BLaER1 treated with 17β-estradiol and CSF1 and Interleukin-3, amounts not matched to agents 10 nM and 100 nM (cell line): ENCODE measurements at regions not wholly inside any gene's neighbourhood (a gene's known extent, or its start where the extent isn't known, plus 50 kb on each side); places are given as distances from the start of the nearest gene placed in this dataset.

Source experiments
- H3K27ac ChIP-seq, 11 experiments: shearing (Covaris generic); formaldehyde crosslinking; 2 replicates each; pipeline ENCODE4 v1.8.1; 2022
- H3K27me3 ChIP-seq, 11 experiments: shearing (Covaris generic); formaldehyde crosslinking; 2 replicates each; pipeline ENCODE4 v1.8.1; 2022
- H3K36me3 ChIP-seq, 11 experiments: shearing (Covaris generic); formaldehyde crosslinking; 2 replicates each; pipeline ENCODE4 v1.8.1; 2022
- H3K4me1 ChIP-seq, 10 experiments: shearing (Covaris generic); formaldehyde crosslinking; 2 replicates each; pipeline ENCODE4 v1.8.1; 2022
- H3K4me2 ChIP-seq, 11 experiments: shearing (Covaris generic); formaldehyde crosslinking; 2 replicates each; pipeline ENCODE4 v1.8.1; 2022
- H3K4me3 ChIP-seq, 10 experiments: shearing (Covaris generic); formaldehyde crosslinking; 2 replicates each; pipeline ENCODE4 v1.8.1; 2022
- H3K9ac ChIP-seq, 11 experiments: shearing (Covaris generic); formaldehyde crosslinking; 2 replicates each; pipeline ENCODE4 v1.8.1; 2022
- H3K9me3 ChIP-seq, 11 experiments: shearing (Covaris generic); formaldehyde crosslinking; replicated peaks in 1 of 11; 2 replicates each; pipeline ENCODE4 v1.8.1; 2022
- H4K20me1 ChIP-seq, 11 experiments: shearing (Covaris generic); formaldehyde crosslinking; 2 replicates each; pipeline ENCODE4 v1.8.1; 2022
- Cebpa-rat ChIP-seq, 11 experiments: shearing (Covaris generic); IDR thresholded peaks; 2 replicates each; pipeline ENCODE4 v1.8.1; 2022

DNA sequence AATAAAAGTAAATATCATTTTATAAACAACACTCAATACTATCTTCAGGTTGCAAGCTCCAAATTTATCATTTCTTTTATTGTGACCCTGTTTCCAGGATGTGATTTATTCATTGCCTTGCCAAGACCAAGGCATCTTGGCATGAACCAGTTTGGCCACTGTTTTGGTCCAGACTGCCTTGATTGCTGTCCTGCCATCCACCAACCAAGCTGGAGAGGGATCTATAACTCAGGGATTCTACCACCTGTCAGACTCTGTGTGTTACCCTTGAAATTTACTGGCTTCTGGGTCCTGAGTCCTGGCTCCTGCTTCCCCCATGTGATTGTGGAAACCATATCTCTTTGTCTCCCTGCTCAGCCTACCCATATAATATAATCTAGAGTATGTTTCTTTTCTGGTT is 343.0 kb downstream of the GPAM start:
- no peak overlapping the region for H3K4me2 ChIP-seq
- peaks cover 0 to 7% (median 0%) of the 10 kb centered on the region in 11 experiments; a peak in 1 of 22 replicates for H3K9me3 ChIP-seq
- no peaks in the 10 kb centered on the region for H3K4me1 ChIP-seq
- no peak for TF ChIP-seq Cebpa-rat (IDR thresholded peaks at IDR 0.05)
- H4K20me1 ChIP-seq = no peaks in the 10 kb centered on the region
- no peak overlapping the region for H3K27ac ChIP-seq
- H3K9ac ChIP-seq = no peak overlapping the region
- no peaks in the 10 kb centered on the region for H3K36me3 ChIP-seq
- H3K4me3 ChIP-seq = no peak overlapping the region
- H3K27me3 ChIP-seq = no peaks in the 10 kb centered on the region

DNA sequence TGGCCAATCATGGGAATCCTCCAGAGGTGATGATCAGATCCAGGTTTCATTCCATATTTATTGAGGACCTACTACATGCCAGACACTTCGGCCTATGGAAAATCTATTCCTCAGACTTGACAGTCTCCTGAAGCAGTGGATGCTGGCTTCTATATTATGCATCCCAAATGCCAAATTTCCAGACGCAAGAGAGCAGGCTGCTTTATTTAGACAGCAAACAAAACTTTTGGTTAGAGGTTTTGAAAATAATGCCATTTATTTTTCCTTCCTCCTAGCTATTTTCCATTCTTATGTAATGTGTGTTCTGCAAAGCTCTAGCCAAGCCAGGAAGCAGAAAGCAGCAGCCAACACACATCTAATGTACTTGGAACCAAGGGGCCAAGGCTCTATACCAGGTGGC is 330.8 kb downstream of the GPAM start:
- Histone ChIP-seq H3K9me3 (peaks cover 0 to 9% (median 7%) of the 10 kb centered on the region in 11 experiments; a peak in 10 of 22 replicates), H3K27ac (no peak overlapping the region), H3K27me3 (no peaks in the 10 kb centered on the region), H3K36me3 (no peaks in the 10 kb centered on the region), H3K4me1 (no peaks in the 10 kb centered on the region), H3K4me3 (no peak overlapping the region), H4K20me1 (no peaks in the 10 kb centered on the region), H3K9ac (no peak overlapping the region), H3K4me2 (no peak overlapping the region)
- TF ChIP-seq Cebpa-rat (IDR thresholded peaks at IDR 0.05) = no peak

DNA sequence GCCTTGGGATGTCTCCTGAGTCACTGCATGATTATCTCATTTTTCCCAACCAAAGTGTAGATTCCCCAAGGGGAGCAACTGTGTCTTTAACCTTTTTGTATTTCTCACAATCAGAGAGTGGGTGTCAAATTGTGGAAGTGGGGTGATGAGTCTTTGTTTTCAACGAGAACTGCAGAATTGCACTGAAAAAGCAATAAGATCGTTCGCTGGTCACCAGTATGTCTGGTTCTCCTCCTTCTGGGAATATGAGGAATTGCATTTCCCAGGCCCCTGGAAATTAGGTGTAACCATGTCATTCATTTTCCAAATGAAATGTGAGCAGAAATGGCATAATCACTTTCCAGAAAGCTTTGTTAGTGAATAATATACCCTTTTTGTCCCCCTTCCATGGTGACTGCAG is 326.9 kb downstream of the GPAM start:
- Histone ChIP-seq H3K4me3 (no peak overlapping the region), H3K27me3 (no peaks in the 10 kb centered on the region), H3K27ac (no peak overlapping the region), H3K36me3 (no peaks in the 10 kb centered on the region), H3K9ac (no peak overlapping the region), H3K4me2 (no peak overlapping the region), H3K9me3 (no peaks in the 10 kb centered on the region), H3K4me1 (no peaks in the 10 kb centered on the region), H4K20me1 (no peaks in the 10 kb centered on the region)
- no peak for TF ChIP-seq Cebpa-rat (IDR thresholded peaks at IDR 0.05)

DNA sequence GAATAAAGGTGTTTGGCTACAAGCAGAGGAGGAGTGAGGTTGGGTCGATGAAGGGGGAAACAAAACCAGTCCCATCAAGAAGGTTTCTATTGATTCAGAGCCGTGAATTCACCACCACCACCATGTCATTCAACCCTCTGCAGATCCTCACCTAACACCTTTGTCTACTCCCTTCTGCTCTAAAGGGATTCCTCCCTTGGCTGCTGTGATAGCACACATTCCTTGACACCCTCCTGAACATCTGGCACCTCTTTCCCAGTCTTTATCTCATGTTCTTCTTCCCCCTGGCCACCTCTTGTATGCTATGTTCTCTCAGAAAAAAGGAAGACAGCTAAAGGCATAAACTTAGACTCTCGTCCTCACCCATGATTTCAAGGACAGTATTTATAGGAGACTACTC is 318.0 kb downstream of the GPAM start:
- no peaks in the 10 kb centered on the region for H4K20me1 ChIP-seq
- H3K4me3 ChIP-seq = no peak overlapping the region
- H3K36me3 ChIP-seq = no peaks in the 10 kb centered on the region
- no peak overlapping the region for H3K9ac ChIP-seq
- peaks cover 0 to 11% (median 8%) of the 10 kb centered on the region in 11 experiments; a peak in 15 of 22 replicates for H3K9me3 ChIP-seq
- H3K27me3 ChIP-seq = no peaks in the 10 kb centered on the region
- no peaks in the 10 kb centered on the region for H3K4me1 ChIP-seq
- H3K4me2 ChIP-seq = no peak overlapping the region
- H3K27ac ChIP-seq = no peak overlapping the region
- no peak for TF ChIP-seq Cebpa-rat (IDR thresholded peaks at IDR 0.05)

DNA sequence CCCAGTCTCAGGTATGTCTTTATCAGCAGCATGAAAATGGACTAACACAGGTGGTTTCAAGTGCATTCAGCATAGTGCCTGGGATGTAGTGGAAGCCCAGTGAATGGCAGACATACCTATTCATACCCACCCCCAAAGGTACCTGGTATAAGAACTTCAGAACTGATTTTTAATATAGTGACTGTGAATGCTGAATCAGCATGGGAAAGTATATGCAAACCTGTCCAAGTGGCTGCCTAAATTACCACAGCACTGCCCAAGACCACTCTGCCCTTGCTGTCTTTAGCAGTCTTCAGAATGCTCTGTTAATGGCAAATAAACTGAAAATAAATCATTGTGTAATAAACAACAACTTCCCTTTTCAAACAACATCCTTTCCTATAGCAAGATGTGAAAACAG is 312.1 kb downstream of the GPAM start:
- no peak overlapping the region for H3K4me2 ChIP-seq
- H3K4me3 ChIP-seq = no peak overlapping the region
- no peaks in the 10 kb centered on the region for H3K36me3 ChIP-seq
- no peak for TF ChIP-seq Cebpa-rat (IDR thresholded peaks at IDR 0.05)
- H3K9me3 ChIP-seq = peaks cover 0 to 18% (median 11%) of the 10 kb centered on the region in 11 experiments; a peak in 15 of 22 replicates
- no peaks in the 10 kb centered on the region for H4K20me1 ChIP-seq
- no peak overlapping the region for H3K9ac ChIP-seq
- no peaks in the 10 kb centered on the region for H3K4me1 ChIP-seq
- no peak overlapping the region for H3K27ac ChIP-seq
- no peaks in the 10 kb centered on the region for H3K27me3 ChIP-seq

DNA sequence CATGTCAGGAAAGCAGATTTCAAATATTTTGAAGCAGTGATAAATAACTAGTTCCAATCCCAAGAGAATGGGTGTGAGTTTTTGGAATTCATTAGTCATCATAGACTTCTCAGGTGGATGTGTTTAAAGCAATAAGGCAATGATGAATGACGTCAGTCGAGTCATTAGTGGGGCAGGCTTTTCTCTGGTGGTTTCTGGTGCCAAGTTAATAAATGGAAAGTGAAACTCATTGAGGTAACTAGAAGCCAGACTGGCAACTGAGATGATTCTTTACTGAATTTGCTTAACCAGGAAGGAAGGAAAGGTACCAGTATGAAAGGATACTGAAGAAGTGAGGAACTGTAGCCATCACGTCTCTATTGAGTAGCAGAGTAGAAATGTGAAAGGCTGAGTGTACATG is 311.0 kb downstream of the GPAM start:
- H3K4me1 ChIP-seq = no peaks in the 10 kb centered on the region
- H4K20me1 ChIP-seq = no peaks in the 10 kb centered on the region
- H3K27me3 ChIP-seq = no peaks in the 10 kb centered on the region
- H3K27ac ChIP-seq = no peak overlapping the region
- peaks cover under 1 to 21% (median 13%) of the 10 kb centered on the region in 11 experiments; a peak in 16 of 22 replicates for H3K9me3 ChIP-seq
- no peak for TF ChIP-seq Cebpa-rat (IDR thresholded peaks at IDR 0.05)
- H3K4me3 ChIP-seq = no peak overlapping the region
- no peaks in the 10 kb centered on the region for H3K36me3 ChIP-seq
- H3K9ac ChIP-seq = no peak overlapping the region
- H3K4me2 ChIP-seq = no peak overlapping the region

DNA sequence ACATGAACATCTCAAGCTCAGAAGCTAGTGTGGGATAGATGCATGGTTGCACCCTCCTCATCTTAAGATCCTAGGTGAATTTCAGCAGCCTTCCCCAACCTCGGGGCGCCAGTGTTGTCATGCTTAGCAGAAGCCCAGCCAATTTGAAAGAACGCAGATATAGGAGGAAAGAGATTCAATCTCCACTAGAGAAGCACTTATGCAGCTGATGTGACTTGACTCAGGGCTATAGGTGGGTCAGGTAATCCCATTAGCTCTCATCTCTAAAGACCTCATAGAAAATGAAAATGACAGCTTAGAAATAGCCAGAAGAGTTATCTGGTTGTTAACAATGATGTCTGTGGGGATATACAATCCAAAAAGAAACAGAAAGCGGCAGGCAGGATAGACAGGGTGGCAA is 310.5 kb downstream of the GPAM start:
- no peaks in the 10 kb centered on the region for H3K27me3 ChIP-seq
- H3K36me3 ChIP-seq = no peaks in the 10 kb centered on the region
- TF ChIP-seq Cebpa-rat (IDR thresholded peaks at IDR 0.05) = no peak
- no peaks in the 10 kb centered on the region for H4K20me1 ChIP-seq
- no peak overlapping the region for H3K4me2 ChIP-seq
- no peaks in the 10 kb centered on the region for H3K4me1 ChIP-seq
- H3K9ac ChIP-seq = no peak overlapping the region
- H3K9me3 ChIP-seq = peaks cover 5 to 25% (median 18%) of the 10 kb centered on the region in 11 experiments; a peak in 21 of 22 replicates
- no peak overlapping the region for H3K27ac ChIP-seq
- no peak overlapping the region for H3K4me3 ChIP-seq

DNA sequence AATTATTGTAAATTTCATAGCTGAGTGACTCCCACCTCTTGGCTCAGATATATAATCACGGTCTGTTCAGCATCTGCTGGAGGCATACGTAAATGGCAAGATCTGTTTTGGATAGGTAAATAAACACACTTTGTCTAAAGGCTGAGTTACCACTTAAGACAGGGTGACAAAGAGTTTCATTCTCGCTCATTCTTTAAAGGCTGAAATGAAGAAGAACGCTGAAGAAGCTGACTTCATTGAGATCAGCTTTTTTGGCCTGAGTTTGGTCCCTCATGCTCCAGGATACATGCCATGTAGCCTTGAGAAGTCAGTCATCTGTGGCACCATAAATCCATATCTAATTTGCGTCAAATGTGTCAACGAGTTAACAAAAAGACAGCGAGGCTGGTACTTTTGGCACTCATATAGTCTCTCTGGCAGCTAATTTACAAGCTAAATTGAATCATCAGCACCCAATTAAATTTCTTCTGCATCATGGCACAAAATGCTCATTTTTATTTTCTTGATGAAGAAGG is 309.9 kb downstream of the GPAM start:
- TF ChIP-seq Cebpa-rat (IDR thresholded peaks at IDR 0.05) = no peak
- no peaks in the 10 kb centered on the region for H3K36me3 ChIP-seq
- H3K27me3 ChIP-seq = no peaks in the 10 kb centered on the region
- no peak overlapping the region for H3K4me3 ChIP-seq
- no peaks in the 10 kb centered on the region for H3K4me1 ChIP-seq
- no peak overlapping the region for H3K4me2 ChIP-seq
- H3K9me3 ChIP-seq = peaks cover 11 to 31% (median 23%) of the 10 kb centered on the region in 11 experiments; a peak in 21 of 22 replicates
- no peak overlapping the region for H3K9ac ChIP-seq
- no peak overlapping the region for H3K27ac ChIP-seq
- no peaks in the 10 kb centered on the region for H4K20me1 ChIP-seq

DNA sequence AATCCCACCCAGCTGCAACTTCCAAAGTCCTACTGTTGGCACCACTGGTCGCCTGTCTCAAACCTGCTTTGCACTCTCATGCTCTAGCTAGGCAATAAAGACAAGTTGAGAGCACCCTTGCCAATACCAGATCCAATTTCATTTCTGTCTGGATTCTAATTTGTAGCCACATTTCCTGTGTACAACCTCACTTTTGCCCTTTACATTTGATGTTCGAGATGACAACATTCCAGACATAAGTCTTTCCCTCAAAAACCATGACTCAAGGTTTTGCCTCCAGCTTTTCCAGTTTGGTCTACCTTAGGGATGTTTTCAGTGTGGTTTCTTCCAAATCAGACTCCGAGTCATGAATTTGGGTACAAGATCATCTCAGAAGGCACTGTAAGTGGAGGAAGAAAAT is 309.0 kb downstream of the GPAM start:
- no peaks in the 10 kb centered on the region for H3K36me3 ChIP-seq
- TF ChIP-seq Cebpa-rat (IDR thresholded peaks at IDR 0.05) = no peak
- no peak overlapping the region for H3K4me2 ChIP-seq
- peaks cover 12 to 32% (median 23%) of the 10 kb centered on the region in 11 experiments; a peak in 21 of 22 replicates for H3K9me3 ChIP-seq
- H3K9ac ChIP-seq = no peak overlapping the region
- no peaks in the 10 kb centered on the region for H4K20me1 ChIP-seq
- no peak overlapping the region for H3K27ac ChIP-seq
- H3K4me3 ChIP-seq = no peak overlapping the region
- H3K4me1 ChIP-seq = no peaks in the 10 kb centered on the region
- H3K27me3 ChIP-seq = no peaks in the 10 kb centered on the region

DNA sequence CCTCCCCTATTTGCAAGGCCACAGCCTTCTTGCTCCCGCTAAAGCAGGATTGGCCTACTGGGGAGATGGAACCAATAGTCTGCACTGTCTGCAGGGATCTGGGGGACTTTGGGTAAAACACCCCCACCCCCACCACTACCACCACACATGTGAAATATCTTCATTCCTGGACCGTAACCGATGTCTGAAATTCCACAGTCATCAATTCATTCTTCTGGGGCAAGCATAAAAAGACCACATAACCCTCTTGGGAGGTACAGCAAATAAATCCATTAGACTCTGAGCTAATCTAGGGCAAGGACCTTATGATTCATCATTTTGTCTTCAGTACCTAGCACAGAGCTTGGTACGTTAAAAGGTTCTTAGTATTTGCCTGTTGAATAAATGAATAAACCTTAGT is 307.8 kb downstream of the GPAM start:
- Histone ChIP-seq H3K4me2 (no peak overlapping the region), H3K4me3 (no peak overlapping the region), H3K36me3 (no peaks in the 10 kb centered on the region), H3K27me3 (no peaks in the 10 kb centered on the region), H3K9me3 (peaks cover 9 to 21% (median 13%) of the 10 kb centered on the region in 11 experiments; a peak in 21 of 22 replicates), H3K4me1 (no peaks in the 10 kb centered on the region), H3K9ac (no peak overlapping the region), H3K27ac (no peak overlapping the region), H4K20me1 (no peaks in the 10 kb centered on the region)
- no peak for TF ChIP-seq Cebpa-rat (IDR thresholded peaks at IDR 0.05)
